ENCODE measurements at regions not wholly inside any gene's neighbourhood (a gene's known extent, or its start where the extent isn't known, plus 50 kb on each side); places are given as distances from the start of the nearest gene placed in this dataset.
"Not testable (repeated sequence)": the region's sequence is repeated elsewhere in the genome, so short reads cannot be mapped to it uniquely, and the experiment has no call there.

- DNase-seq = no peak
Measured at GRCh38 chr15:87577336-87577735, 679.2 kb downstream of the NTRK3 start.

- DNase-seq = no peak
Measured at GRCh38 chr15:87576486-87577176, 679.9 kb downstream of the NTRK3 start.

- DNase-seq = no peak
Measured at GRCh38 chr15:87575896-87576473, 680.6 kb downstream of the NTRK3 start.

- no peak for DNase-seq
Measured at GRCh38 chr15:87573534-87573933, 683.0 kb downstream of the NTRK3 start.

GRCh38 chr15:87573039-87573438, 683.5 kb downstream of the NTRK3 start:
- no peak for DNase-seq

- DNase-seq = no peak
Measured at GRCh38 chr15:87572381-87572910, 684.1 kb downstream of the NTRK3 start.

- DNase-seq = no peak
Measured at GRCh38 chr15:87570206-87570605, 686.3 kb downstream of the NTRK3 start.

- DNase-seq = no peak
Measured at GRCh38 chr15:87569581-87569980, 687.0 kb downstream of the NTRK3 start.

- DNase-seq = no peak
Measured at GRCh38 chr15:87567406-87568030, 689.0 kb downstream of the NTRK3 start.

- DNase-seq = no peak
Measured at GRCh38 chr15:87566236-87566635, 690.3 kb downstream of the NTRK3 start.

GRCh38 chr15:87564681-87565080, 691.9 kb downstream of the NTRK3 start:
- no peak for DNase-seq

- no peak for DNase-seq
Measured at GRCh38 chr15:87563869-87564268, 692.7 kb downstream of the NTRK3 start.

- DNase-seq = no peak
Measured at GRCh38 chr15:87562203-87562602, 694.3 kb downstream of the NTRK3 start.

GRCh38 chr15:87561641-87562040, 694.9 kb downstream of the NTRK3 start:
- no peak for DNase-seq

GRCh38 chr15:87557881-87558280, 698.7 kb downstream of the NTRK3 start:
- DNase-seq = no peak

GRCh38 chr15:87556886-87557285, 699.7 kb downstream of the NTRK3 start:
- DNase-seq = no peak

GRCh38 chr15:87549860-87550259, 706.7 kb downstream of the NTRK3 start:
- DNase-seq = no peak

- DNase-seq = no peak
Measured at GRCh38 chr15:87549296-87549695, 707.2 kb downstream of the NTRK3 start.

GRCh38 chr15:87548590-87548989, 707.9 kb downstream of the NTRK3 start:
- DNase-seq = not testable (repeated sequence)

- no peak for DNase-seq
Measured at GRCh38 chr15:87547470-87548181, 708.9 kb downstream of the NTRK3 start.

GRCh38 chr15:87538327-87538834, 718.2 kb downstream of the NTRK3 start:
- no peak for DNase-seq

- no peak for DNase-seq
Measured at GRCh38 chr15:87537295-87537694, 719.2 kb downstream of the NTRK3 start.

GRCh38 chr15:87533637-87534036, 722.9 kb downstream of the NTRK3 start:
- DNase-seq = not testable (repeated sequence)
